Endothelial cell (in vitro differentiated cells): ENCODE measurements at regions not wholly inside any gene's neighbourhood (a gene's known extent, or its start where the extent isn't known, plus 50 kb on each side); places are given as distances from the start of the nearest gene placed in this dataset.

Experiments used
- DNase-seq: peaks from one replicate; pipeline ENCODE4 v3.0.0; 2021; ENCODE audit warnings: low spot score
- H3K27ac Mint-ChIP-seq: one replicate; pipeline ENCODE4 v1.8.0; 2021; ENCODE audit warnings: mixed read lengths, inconsistent platforms; ENCODE audit not compliant: unreplicated experiment
- H3K27me3 Mint-ChIP-seq: one replicate; pipeline ENCODE4 v1.8.0; 2021; ENCODE audit warnings: mild to moderate bottlenecking, moderate library complexity, mixed read lengths, inconsistent platforms; ENCODE audit not compliant: unreplicated experiment
- H3K36me3 Mint-ChIP-seq: one replicate; pipeline ENCODE4 v1.8.0; 2021; ENCODE audit warnings: mild to moderate bottlenecking, low read depth, mixed read lengths, inconsistent platforms; ENCODE audit not compliant: unreplicated experiment
- H3K4me1 Mint-ChIP-seq: one replicate; pipeline ENCODE4 v1.8.0; 2021; ENCODE audit warnings: mild to moderate bottlenecking, mixed read lengths, inconsistent platforms; ENCODE audit not compliant: unreplicated experiment
- H3K4me3 Mint-ChIP-seq: one replicate; pipeline ENCODE4 v1.8.0; 2021; ENCODE audit warnings: mild to moderate bottlenecking, mixed read lengths, inconsistent platforms; ENCODE audit not compliant: unreplicated experiment
- H3K9me3 Mint-ChIP-seq: one replicate; pipeline ENCODE4 v1.8.0; 2021; ENCODE audit warnings: mixed read lengths, inconsistent platforms; ENCODE audit not compliant: unreplicated experiment
- TF ChIP-seq, protein P1 (sequence below): fragments of 200-600 bp; sonication (generic); IDR thresholded peaks from one replicate; pipeline ENCODE4 v1.5.0; 2021; ENCODE audit warnings: antibody characterized with exemption; ENCODE audit not compliant: unreplicated experiment

DNA sequence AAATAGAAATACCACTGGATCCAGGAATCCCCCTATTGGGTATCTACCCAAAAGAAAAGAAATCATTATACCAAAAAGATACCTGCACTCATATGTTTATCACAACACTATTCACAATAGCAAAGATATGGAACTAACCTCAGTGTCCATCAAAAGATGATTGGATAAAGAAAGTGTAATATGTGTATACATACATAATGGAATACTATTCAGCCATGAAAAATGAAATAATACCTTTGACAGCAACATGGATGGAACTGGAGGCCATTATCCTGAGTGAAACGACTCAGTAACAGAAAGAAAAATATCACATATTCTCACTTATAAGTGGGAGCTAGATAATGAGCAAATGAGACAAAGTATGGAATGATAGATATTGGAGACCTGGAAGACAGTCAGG is 74.2 kb upstream of the TLR3 start:
- Mint-ChIP-seq H3K36me3 (peaks cover 4% of the 10 kb centered on the region), H3K27ac (no peak overlapping the region), H3K9me3 (no peaks in the 10 kb centered on the region), H3K4me1 (peaks cover 3% of the 10 kb centered on the region), H3K27me3 (peaks cover 2% of the 10 kb centered on the region), H3K4me3 (no peak overlapping the region)
- DNase-seq, result no peak
- TF ChIP-seq, protein P1, sequence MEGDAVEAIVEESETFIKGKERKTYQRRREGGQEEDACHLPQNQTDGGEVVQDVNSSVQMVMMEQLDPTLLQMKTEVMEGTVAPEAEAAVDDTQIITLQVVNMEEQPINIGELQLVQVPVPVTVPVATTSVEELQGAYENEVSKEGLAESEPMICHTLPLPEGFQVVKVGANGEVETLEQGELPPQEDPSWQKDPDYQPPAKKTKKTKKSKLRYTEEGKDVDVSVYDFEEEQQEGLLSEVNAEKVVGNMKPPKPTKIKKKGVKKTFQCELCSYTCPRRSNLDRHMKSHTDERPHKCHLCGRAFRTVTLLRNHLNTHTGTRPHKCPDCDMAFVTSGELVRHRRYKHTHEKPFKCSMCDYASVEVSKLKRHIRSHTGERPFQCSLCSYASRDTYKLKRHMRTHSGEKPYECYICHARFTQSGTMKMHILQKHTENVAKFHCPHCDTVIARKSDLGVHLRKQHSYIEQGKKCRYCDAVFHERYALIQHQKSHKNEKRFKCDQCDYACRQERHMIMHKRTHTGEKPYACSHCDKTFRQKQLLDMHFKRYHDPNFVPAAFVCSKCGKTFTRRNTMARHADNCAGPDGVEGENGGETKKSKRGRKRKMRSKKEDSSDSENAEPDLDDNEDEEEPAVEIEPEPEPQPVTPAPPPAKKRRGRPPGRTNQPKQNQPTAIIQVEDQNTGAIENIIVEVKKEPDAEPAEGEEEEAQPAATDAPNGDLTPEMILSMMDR, result no peak

DNA sequence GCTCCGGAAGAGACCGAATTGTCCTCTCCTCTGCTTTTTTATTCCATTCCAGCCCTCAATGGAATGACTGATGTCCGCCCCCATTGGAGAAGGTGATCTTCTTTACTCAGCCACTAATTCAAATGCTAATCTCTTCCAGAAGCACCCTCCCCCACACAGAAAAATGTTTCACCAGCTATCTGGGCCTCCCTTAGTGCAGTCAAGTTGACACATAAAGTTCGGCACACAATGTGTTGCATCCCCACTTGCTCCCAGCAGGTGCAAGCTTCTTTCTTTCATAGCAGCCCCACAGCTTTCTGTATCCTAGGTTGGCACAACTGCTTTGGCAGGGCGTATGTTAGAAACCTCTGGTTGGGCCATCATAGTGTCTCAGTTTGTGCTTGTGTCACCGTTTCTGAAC is 73.3 kb upstream of the TLR3 start:
- TF ChIP-seq, protein P1, result no peak
- peaks cover 3% of the 10 kb centered on the region for H3K4me1 Mint-ChIP-seq
- no peak overlapping the region for H3K27ac Mint-ChIP-seq

DNA sequence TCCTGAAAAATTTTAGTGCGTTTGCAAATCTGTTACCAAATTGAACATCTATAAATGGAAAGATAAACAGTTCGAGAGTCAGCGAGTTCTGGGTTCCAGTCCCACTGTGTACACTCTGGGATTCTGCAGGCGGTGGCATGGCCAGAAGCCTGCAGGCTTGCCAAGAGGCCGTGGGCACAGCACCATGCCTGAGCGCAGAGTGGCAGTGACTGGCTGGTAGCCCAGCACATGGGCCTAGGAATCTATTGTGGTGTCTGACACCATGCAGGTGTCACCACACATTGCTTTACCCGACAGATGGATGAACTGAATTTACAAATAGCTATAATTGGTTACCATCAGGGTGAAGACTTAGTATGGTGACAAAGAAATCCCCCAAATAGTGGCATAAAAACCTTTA is 71.7 kb upstream of the TLR3 start:
- Mint-ChIP-seq H3K9me3 (no peaks in the 10 kb centered on the region), H3K27me3 (peaks cover 2% of the 10 kb centered on the region), H3K4me3 (no peak overlapping the region), H3K36me3 (peaks cover 4% of the 10 kb centered on the region), H3K4me1 (peaks cover 3% of the 10 kb centered on the region), H3K27ac (no peak overlapping the region)
- no peak for DNase-seq
- TF ChIP-seq, protein P1, result no peak

More for the DNA sequence above, 73.3 kb upstream of the TLR3 start:
- Mint-ChIP-seq H3K36me3 (peaks cover 4% of the 10 kb centered on the region), H3K9me3 (no peaks in the 10 kb centered on the region), H3K4me3 (no peak overlapping the region), H3K27me3 (peaks cover 2% of the 10 kb centered on the region)
- no peak for DNase-seq

DNA sequence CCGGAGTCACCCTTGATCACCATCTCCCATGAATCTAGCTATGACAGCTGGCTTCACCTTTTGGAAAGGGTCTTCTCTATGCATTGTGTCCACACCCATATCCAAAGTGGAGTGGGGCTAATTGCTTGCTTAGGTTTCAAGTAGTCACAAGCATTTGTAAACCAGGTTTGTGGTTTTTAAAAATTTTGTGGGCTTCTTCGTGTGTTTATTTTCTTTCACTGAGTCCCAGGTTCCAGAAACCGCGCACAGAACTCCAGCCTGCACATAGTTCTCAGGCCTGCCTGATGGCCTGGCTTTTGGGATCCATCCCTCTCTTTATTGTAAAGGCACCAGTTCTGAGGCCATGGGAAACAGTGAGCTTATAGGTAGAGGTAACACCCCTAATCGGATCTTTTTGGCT is 70.2 kb upstream of the TLR3 start:
- H3K27me3 Mint-ChIP-seq, result peaks cover 2% of the 10 kb centered on the region
- H3K4me3 Mint-ChIP-seq, result no peak overlapping the region
- H3K36me3 Mint-ChIP-seq, result peaks cover 4% of the 10 kb centered on the region
- DNase-seq, result no peak
- H3K9me3 Mint-ChIP-seq, result no peaks in the 10 kb centered on the region
- TF ChIP-seq, protein P1, result no peak
- no peak overlapping the region for H3K27ac Mint-ChIP-seq
- H3K4me1 Mint-ChIP-seq, result peaks cover 3% of the 10 kb centered on the region

DNA sequence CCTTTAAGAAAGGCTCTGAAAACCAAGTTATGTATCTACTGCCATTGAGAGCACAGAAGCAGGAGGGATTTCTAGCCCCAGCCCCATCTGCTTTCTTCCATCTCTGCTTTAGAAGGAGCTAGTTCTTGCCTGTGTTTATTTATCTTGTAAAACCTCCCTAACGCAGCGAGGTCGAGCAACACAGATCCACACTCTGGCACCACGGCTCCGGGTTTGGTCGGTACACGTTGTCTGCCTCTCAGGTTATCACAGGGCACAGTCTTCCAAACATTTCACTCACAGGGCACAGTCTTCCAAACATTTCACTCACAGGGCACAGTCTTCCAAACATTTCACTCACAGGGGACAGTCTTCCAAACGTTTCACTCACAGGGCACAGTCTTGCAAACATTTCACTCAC is 69.7 kb upstream of the TLR3 start:
- Mint-ChIP-seq H3K9me3 (no peaks in the 10 kb centered on the region), H3K27ac (no peak overlapping the region), H3K4me1 (peaks cover 2% of the 10 kb centered on the region), H3K4me3 (no peak overlapping the region), H3K27me3 (no peaks in the 10 kb centered on the region), H3K36me3 (peaks cover 4% of the 10 kb centered on the region)
- TF ChIP-seq, protein P1, result no peak
- DNase-seq, result no peak
